GM18867 (cell line): ENCODE measurements at regions not wholly inside any gene's neighbourhood (a gene's known extent, or its start where the extent isn't known, plus 50 kb on each side); places are given as distances from the start of the nearest gene placed in this dataset.

Experiments used
- ATAC-seq: cut with Tn5 transposase; IDR thresholded peaks from one replicate; pipeline ENCODE4 v1.9.1; 2021; ENCODE audit warnings: mild to moderate bottlenecking, moderate library complexity; ENCODE audit not compliant: unreplicated experiment

GRCh38 chr6:44630125-44631028 is 242.9 kb downstream of the CDC5L start:
- no peak for ATAC-seq

GRCh38 chr6:44631968-44632367 is 244.5 kb downstream of the CDC5L start:
- ATAC-seq = no peak

DNA sequence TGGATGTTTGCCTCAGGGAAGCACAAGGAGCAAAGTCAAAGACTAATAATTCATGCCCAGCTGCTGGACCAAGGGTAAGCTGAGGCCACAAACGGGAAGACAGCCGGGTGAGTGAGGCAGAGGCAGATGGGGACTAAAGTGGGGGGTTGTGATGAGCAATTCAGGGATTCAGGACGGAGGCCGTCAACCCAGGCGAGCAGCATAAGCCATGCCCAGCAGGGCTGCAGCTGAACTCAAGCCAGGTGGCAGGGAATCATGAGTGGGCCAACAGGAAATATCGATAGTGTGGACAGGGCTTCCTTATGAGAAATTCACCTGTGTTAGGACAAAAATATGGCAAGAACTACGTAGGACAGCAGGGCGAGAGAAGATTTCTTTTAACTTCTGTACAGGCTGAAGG is 246.8 kb downstream of the CDC5L start:
- no peak for ATAC-seq

DNA sequence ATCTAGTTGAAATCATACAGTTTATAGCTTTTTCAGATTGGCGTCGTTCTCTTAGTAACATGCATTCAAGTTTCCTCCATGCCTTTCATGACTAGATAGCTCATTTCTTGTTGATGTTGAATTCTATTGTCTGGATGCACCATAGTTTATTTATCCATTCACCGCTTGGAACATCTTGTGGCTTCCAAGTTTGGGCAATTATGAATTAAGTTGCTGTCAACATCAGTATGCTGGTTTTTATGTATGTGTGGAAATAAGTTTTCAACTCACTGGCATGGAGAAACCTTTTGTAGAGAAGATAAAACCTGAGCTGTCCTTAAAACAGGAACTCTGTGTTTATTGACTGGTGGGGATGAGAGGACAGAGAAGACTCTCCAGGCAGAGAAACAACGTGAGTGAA is 248.0 kb downstream of the CDC5L start:
- ATAC-seq = no peak

DNA sequence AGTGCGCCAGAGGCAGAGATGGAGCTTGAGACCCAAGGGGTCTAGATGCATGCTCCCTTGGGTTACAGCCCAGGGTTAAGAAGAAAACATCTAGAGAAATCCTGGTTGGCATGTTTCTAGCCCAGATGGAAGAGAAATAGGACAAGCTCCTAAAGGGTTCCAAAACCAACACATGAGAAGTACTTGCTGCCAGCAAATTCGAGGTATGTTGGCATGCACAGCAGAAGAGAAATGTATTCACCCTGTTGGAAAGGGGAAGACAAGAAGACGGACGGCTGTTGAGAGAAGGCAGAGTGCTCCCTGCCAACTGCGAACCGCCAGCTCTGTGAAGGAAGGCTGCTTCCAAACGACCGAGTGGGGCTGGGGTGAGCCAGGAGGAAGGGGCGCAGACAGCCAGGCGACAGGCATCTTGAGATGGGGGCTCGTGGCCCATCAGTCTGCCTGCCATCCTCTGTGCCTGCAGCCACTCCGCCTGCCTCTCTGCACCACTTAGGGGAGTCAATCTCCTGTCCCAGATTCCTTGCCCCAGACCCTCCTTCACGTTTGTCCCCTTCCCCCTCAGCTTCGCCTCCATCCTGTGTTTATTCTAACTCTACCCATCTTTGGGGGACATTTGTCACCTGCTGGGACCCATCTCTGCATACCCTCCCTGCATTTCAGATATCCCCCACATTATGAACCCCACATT is 249.2 kb downstream of the CDC5L start:
- no peak for ATAC-seq

DNA sequence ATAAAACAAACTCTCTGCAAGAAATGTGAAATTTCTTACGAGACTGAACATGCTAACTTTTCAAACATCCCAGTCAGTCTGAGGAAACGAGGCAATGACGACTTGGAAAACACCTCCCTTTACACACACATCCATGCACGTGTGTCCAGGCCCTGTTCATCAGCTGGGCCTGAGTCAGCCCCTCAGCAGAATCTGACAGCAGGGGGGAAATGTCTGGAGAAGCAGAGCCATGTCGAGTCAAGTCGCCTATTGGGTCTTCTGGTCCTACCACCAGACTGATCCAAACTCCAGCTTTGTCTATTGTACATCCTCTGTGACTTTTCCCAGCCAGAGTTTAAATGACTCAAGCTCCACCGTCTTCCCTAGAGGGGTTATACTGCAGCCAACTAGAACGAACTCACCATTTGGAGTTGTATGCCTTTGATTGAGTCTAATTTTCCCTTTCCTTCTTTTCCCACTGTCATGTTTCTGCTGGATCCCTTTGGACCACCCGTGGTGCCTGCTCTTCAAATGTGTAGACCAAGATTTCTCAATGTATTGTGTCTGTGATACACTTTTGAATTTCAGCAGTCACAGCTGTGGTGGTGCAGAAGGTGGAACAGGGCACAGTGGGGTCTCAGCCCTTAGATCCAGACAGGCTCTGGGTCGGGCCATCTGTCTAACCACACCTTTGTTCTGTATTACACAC is 254.0 kb downstream of the CDC5L start:
- no peak for ATAC-seq

GRCh38 chr6:44642349-44642748 is 254.8 kb downstream of the CDC5L start:
- no peak for ATAC-seq

DNA sequence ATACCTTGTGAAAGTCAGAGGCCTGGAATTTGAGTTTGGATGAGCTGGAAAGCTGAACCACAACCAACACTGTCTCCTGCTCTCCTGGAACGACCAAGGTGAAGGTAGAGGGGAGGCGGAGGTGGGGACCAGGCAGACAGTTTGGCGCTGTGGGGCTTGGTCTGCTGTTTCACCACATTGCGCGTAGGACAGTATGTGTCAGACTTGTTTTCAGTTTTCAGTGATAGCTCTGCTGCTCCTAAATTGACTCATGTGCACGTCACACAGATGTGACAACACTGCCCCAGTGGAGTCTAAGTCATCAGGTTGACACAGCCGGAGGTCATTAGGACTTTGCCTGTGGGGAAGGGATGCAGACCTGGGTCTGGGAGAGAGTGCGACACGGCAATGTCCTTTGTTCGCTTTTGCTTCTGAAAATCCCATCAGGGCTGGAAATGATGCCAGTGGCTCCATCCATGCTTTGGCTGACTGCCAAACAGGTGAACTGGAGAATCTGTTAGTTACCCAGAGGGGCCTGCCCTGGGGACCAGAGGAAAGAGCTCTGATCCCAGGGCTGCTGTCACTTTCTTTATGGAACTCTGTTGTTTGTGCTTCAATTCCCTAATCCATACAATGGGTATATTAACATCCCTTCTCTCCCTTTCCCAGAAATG is 255.5 kb downstream of the CDC5L start:
- peak; percentile 82 for ATAC-seq

DNA sequence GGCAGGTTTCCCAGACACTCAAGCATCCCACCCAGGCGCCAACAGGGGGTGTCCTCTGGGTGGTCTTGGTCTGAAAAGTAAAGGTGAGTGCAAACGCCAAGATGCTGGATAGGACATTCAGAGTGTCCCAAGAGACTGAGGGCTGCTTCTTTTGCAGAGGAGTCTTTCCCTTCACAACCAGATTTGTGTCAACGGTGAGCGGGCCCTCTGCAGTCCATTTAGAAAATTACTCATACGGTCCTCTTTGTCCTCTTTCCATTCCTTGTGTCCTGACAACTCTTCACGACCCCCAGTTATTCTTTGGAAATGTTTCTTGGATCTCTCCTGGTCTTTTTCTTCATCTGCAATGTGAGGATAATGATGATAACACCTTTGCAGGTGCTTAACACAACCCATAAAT is 257.8 kb downstream of the CDC5L start:
- ATAC-seq = no peak

DNA sequence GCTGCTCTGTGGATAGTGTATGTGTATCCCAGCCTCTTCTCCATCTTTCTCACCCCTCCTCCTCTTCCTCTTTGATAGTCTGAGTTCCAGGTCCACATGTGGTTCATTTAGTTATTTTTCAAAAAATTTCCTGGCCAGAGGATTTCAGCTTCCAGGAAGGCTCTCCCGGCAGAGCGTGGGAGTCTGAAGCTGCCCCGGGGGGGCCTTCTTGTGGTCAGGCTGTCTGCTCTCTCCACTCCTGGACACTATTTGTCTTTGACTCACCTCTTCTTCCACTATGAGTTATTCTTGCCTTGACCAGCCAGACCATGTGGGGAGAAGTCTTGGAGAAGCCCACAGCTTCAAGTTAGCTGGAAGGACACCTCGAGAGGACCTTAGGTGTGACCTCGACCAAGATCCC is 258.8 kb downstream of the CDC5L start:
- ATAC-seq = no peak

DNA sequence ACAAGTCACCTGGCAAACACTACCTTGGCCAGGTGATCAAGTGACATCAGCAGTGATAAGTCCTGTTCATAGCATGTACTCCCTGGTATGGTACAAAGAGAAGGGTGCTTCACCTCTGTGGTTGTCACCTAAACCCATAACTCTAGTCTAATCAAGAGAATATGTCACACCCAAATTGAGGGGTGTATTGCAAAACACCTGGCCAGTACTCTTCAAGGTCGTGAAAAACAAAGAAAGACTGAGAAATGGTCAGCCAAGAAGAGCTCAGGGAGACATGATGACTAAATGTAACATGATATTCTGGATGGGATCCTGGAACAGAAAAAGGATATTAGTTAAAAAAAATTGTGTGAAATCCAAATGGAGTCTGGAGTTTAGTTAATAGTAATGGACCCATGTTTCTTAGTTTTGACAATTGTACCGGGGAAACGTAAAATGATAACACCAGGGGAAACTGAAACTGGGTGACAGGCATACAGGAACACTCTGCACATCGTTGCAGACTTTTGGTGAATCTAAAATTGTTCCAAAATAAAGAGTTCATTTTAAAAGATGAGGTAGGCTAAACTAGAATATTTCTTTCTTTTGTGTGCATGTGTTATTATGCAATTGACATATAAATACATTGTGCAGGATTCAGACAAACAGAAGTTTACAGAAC is 262.0 kb downstream of the CDC5L start:
- no peak for ATAC-seq

- ATAC-seq = no peak
Measured at GRCh38 chr6:44650495-44650894, 263.0 kb downstream of the CDC5L start.

GRCh38 chr6:44650947-44651346 is 263.4 kb downstream of the CDC5L start:
- ATAC-seq = no peak

DNA sequence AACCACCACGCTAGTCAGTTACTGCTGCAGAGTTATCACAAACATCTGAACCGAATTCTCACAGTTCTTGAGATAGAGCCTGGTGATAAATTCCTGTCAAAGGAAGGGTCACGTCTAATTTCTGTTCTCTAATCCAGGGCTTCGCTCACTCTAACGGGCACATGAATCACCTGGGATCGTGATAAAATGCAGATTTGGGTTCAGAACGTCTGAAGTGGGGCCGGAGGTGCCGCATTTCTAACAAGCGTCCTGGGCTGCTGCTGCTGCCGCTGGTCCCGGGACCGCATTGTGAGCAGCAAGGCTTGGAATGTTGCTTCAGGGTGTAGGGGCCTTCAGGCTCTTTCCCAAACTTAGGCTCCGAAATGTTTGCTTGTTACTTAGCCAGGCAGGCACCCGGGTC is 264.1 kb downstream of the CDC5L start:
- no peak for ATAC-seq

- no peak for ATAC-seq
Measured at GRCh38 chr6:44652547-44652946, 265.0 kb downstream of the CDC5L start.

DNA sequence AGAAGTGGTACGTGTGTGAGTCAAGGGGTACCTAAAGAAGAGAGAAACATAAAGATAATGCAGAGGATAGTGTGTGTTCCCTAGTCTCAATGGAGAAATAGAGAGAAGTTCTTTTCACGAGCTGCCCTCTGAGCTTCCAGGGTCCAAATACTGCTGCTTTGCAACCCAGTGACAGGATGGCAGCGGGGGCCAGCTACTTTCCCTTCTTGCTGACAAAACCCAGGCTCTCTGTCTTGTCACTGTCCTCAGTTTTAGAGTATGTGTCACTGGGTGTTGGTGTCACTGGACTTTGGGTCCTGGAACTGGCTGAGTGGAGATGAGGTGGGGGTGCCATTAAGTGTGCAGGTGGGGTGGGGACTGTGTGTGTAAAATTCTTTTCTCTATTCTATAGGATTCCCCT is 265.6 kb downstream of the CDC5L start:
- ATAC-seq = no peak

DNA sequence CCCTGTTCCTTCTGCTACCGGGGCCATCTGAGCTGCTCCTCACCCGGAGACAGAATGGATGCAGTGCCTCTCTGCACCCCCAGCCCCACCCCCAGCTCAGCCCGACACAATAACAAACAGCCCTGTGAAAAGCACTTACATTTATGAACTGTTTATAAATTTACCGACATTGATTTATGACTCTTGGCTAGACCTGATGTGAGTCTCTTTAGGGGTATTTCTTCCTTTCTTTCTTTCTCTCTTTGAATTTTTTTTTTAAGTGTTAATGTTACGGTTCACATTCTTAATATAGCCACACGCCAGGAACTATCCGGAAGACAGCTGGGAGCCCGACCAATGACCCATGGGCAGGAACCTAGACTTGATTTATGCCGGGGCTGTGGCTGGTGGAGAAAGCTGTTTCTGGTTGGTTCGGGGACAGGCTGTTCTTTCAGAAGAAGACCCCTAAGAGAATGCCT is 266.3 kb downstream of the CDC5L start:
- no peak for ATAC-seq

- ATAC-seq = peak; percentile 55
Measured at GRCh38 chr6:44655412-44656342, 268.2 kb downstream of the CDC5L start.

DNA sequence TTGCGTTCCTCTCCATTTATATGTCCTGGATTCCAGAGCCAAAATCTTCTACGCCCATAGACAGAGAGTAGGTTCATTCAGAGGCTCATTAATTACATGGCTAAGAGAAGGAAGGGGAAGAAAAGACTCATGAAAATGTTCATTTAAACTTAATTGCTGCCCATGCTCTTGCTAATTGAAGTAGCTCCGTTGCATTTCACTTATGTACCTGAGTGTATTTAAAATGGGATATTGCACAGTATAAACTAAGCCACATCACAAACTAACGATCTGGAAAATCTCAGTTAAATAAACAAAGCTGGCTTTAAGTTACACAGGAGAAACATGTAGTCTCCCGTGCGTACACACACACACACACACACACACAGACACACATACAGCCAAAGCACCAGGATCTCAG is 269.2 kb downstream of the CDC5L start:
- no peak for ATAC-seq
